GM10248 (cell line): ENCODE measurements at regions not wholly inside any gene's neighbourhood (a gene's known extent, or its start where the extent isn't known, plus 50 kb on each side); places are given as distances from the start of the nearest gene placed in this dataset.
"Not testable (repeated sequence)": the region's sequence is repeated elsewhere in the genome, so short reads cannot be mapped to it uniquely, and the experiment has no call there.

Experiments
- CTCF ChIA-PET: fragments of 300-600 bp; sonication (Branson Sonifier 250); formaldehyde crosslinking; extraction: SDS; loops from one replicate; lab custom pipeline; 2021; ENCODE audit warnings: antibody characterized with exemption; lab: Yijun Ruan, JAX
- POLR2A ChIA-PET: fragments of 350-650 bp; sonication (Branson Sonifier 250); formaldehyde crosslinking; extraction: SDS; loops from one replicate; lab custom pipeline; 2020; ENCODE audit warnings: antibody characterized with exemption; lab: Yijun Ruan, JAX
- DNase-seq: peaks from one replicate; pipeline ENCODE4 v3.0.0; 2012; ENCODE audit errors: extremely low spot score
- TF ChIP-seq, protein P1 (sequence below): IDR thresholded peaks from 2 replicates; pipeline ENCODE4 v1.5.1; 2012; ENCODE audit warnings: mild to moderate bottlenecking, low read depth; ENCODE audit errors: extremely low read depth, missing control alignments, control extremely low read depth

DNA sequence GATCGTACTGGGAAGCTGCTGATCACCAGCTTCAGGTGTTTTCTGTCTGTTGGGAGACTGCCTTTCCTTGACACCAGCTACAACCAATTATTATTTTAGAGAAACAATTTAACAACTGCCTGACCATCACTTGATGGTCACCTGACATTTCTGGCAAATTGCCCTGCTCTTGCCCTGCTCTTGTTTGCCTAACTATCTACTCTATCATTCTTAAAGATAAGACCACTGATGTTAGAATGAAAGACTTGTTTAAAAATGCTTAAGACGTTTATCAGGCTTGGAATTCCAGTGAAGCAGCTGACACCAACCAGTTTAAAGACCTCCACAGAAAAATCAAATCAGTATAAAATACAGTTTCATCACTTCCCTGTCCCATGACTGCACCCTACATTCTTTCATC lies 423.3 kb upstream of the CAMK1G start:
- ChIA-PET CTCF (interaction anchor here (1.3 kb wide), 1 partner anchor 9 kb away, joined by 7 read pairs; no protein-coding TSS in a partner anchor), POLR2A (no interaction called here)
- TF ChIP-seq, protein P1, sequence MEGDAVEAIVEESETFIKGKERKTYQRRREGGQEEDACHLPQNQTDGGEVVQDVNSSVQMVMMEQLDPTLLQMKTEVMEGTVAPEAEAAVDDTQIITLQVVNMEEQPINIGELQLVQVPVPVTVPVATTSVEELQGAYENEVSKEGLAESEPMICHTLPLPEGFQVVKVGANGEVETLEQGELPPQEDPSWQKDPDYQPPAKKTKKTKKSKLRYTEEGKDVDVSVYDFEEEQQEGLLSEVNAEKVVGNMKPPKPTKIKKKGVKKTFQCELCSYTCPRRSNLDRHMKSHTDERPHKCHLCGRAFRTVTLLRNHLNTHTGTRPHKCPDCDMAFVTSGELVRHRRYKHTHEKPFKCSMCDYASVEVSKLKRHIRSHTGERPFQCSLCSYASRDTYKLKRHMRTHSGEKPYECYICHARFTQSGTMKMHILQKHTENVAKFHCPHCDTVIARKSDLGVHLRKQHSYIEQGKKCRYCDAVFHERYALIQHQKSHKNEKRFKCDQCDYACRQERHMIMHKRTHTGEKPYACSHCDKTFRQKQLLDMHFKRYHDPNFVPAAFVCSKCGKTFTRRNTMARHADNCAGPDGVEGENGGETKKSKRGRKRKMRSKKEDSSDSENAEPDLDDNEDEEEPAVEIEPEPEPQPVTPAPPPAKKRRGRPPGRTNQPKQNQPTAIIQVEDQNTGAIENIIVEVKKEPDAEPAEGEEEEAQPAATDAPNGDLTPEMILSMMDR = no peak
- no peak for DNase-seq

DNA sequence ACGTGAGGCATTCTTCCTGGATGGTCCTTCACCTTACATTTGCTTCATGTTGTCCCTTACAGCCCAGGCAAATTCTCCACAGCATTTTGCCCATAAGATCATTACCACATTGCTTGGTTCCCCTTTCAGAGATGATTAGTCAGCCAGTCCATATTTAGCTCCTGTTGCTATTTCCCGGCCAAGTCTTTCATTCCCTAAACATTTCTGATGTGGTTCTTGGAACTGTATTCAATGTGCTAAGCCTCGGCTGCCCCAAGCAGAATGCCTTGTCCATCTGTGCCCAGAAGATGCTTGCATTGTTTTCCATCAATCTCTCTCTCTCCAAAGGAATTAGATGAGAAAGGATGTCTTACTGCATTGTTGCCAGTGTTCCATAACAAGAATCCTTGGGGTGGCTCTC lies 420.9 kb upstream of the CAMK1G start:
- CTCF ChIA-PET = no interaction called here
- POLR2A ChIA-PET = no interaction called here

DNA sequence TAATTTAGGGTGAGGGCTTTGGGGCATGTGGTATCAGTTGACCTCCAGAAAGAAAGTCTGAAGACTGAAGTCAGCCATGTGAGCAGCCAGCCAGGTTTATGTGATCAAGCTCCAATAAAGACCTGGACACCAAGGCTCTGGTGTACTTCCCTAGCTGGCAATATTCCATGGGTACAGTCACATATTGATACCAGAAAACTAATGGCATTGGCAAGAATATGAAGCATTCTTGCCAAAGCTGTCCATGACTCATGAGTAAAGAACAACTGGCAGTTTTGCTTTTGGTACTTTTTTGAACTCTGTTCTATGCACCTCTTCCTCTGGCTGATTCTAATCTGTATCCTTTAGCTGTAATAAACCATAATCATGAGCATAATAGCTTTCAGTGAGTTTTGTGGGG lies 415.3 kb upstream of the CAMK1G start:
- TF ChIP-seq, protein P1 = no peak
- DNase-seq = no peak
- ChIA-PET CTCF (interaction anchor here (1.2 to 2.5 kb wide), 3 partner anchors 8 to 22 kb away, joined by 5 to 8 read pairs (median 7); no protein-coding TSS in a partner anchor), POLR2A (no interaction called here)

More for the DNA sequence above, 420.9 kb upstream of the CAMK1G start:
- DNase-seq = no peak
- TF ChIP-seq, protein P1 = no peak

DNA sequence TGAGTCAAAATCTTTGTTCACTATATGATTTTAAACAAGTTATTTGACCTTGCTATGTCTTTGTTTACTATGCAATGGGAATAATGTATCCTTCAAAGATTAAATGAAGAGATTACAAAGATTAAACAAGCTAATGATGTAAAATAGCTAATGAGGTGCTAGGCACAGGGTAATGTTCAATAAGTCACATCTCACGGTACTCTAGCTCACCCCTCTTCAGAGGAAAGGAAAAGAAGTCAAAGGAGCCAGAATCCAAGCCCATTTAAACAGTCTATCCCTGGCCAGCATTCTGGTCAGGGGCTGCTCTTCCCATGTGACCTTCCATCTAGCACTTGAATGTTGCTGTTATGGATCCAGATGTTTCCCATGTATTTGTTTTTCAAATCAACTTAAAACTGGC lies 412.4 kb upstream of the CAMK1G start:
- ChIA-PET POLR2A (no interaction called here), CTCF (no interaction called here)
- TF ChIP-seq, protein P1 = no peak
- DNase-seq = no peak

DNA sequence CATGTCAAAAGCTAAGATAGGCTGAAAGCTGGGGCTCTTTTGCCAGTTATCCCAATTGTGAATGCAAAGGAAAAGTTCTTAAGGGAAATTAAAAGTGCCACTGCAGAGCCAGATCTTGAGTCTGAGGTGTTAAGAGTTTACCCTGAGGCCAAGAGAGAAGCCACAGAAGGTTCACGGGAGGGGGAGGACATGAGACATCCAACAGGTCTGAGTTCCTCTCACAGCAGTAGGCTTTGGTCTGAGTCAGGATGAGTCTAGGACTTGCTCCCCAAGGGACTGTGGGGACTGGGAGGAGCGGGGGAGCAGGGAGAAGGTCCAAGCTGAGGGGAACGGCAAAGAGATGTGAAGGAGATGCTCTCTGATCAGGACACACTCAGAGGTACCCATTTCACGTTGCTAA lies 411.2 kb upstream of the CAMK1G start:
- TF ChIP-seq, protein P1 = no peak
- CTCF ChIA-PET = no interaction called here
- POLR2A ChIA-PET = no interaction called here
- no peak for DNase-seq

DNA sequence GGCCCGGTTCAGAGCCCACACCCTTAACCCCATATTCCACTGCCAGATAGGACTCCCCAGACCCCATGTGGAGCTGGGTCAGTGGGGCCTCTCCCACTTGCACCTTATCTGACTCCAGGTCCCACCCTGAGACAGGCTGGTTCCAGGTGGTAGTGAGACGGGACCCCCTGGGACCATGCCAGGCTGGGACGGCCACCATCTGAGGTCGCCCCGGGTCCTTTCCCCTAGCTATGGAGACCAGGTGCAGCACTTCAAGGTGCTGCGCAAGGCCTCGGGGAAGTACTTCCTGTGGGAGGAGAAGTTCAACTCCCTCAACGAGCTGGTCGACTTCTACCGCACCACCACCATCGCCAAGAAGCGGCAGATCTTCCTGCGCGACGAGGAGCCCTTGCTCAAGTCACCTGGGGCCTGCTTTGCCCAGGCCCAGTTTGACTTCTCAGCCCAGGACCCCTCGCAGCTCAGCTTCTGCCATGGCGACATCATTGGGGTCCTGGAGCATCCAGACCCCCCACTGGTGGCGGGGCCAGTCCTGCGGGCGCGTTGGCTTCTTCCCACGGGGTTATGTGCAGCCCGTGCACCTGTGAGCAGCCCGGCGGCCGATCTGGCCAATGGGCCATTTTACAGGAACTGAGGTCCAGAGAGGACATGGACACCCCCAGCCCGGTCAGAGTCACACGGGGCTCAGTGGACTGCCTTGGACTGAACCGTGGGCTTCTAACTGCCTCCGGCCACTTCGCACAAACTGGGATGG lies 410.5 kb upstream of the CAMK1G start:
- CTCF ChIA-PET, DNase-seq, POLR2A ChIA-PET: not testable (repeated sequence)

DNA sequence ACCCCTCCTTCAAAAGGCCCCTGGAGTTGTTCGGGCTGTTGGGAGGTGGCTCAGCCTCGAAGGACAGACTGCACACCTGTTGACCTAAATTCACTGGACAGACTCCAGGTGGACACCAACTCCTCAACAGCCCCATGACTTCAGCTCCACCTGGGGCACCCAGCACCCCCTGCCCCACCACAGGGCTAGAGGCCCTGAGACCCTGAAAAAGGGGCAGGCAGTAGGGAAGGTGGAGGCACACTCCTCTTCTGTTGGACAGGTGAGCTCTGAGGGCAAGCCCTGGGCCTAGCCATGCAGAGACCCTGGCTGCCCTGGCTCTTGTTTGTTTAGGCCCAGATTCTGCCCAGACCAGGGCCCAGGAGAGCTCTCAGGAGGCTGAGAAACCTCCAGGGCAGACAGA lies 409.7 kb upstream of the CAMK1G start:
- CTCF ChIA-PET, POLR2A ChIA-PET: not testable (repeated sequence)

More for the DNA sequence above, 409.7 kb upstream of the CAMK1G start:
- DNase-seq = not testable (repeated sequence)
